B cell (primary cell): ENCODE measurements at regions not wholly inside any gene's neighbourhood (a gene's known extent, or its start where the extent isn't known, plus 50 kb on each side); places are given as distances from the start of the nearest gene placed in this dataset.

Experiments
- EZH2 ChIP-seq: IDR thresholded peaks from 2 replicates; pipeline ENCODE4 v1.6.1; 2012; ENCODE audit warnings: borderline replicate concordance, low read depth, mild to moderate bottlenecking, moderate library complexity, low read length; ENCODE audit not compliant: insufficient read depth, poor library complexity, severe bottlenecking
- TF ChIP-seq, protein P1 (sequence below): fragments of 200-600 bp; IDR thresholded peaks from one replicate; pipeline ENCODE4 v1.8.0; 2022; ENCODE audit warnings: antibody characterized with exemption, mild to moderate bottlenecking

DNA sequence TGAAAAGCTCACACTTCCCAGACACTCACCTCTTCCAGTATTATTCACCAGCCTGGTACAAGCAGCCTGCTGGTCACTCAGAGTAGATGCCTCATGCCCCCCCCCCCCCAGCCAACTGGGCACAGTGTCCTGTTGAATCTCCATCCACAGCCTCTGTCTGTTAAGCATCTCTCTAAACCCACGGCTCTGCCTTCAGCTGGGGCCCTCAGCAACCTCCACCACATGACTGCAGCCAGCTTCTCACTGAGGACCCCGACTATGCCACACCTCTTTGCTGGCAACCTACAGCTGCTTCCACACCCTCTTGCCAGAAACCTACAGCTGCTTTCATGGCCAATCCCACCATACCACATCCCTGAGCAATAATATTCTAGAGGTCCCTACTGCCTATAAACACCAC lies 113.1 kb downstream of the RHOU start:
- TF ChIP-seq, protein P1, sequence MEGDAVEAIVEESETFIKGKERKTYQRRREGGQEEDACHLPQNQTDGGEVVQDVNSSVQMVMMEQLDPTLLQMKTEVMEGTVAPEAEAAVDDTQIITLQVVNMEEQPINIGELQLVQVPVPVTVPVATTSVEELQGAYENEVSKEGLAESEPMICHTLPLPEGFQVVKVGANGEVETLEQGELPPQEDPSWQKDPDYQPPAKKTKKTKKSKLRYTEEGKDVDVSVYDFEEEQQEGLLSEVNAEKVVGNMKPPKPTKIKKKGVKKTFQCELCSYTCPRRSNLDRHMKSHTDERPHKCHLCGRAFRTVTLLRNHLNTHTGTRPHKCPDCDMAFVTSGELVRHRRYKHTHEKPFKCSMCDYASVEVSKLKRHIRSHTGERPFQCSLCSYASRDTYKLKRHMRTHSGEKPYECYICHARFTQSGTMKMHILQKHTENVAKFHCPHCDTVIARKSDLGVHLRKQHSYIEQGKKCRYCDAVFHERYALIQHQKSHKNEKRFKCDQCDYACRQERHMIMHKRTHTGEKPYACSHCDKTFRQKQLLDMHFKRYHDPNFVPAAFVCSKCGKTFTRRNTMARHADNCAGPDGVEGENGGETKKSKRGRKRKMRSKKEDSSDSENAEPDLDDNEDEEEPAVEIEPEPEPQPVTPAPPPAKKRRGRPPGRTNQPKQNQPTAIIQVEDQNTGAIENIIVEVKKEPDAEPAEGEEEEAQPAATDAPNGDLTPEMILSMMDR, result no peak
- no peak for TF ChIP-seq EZH2
